AG09319 (cell line): ENCODE measurements at regions not wholly inside any gene's neighbourhood (a gene's known extent, or its start where the extent isn't known, plus 50 kb on each side); places are given as distances from the start of the nearest gene placed in this dataset.

Experiments used
- DNase-seq: peaks from one replicate; pipeline ENCODE4 v3.0.0-alpha.2; 2010; ENCODE audit warnings: low read depth; ENCODE audit errors: extremely low read depth
- TF ChIP-seq, protein P1 (sequence below): IDR thresholded peaks from 2 replicates; pipeline ENCODE4 v1.5.1; 2011; ENCODE audit warnings: low read depth, mild to moderate bottlenecking, inconsistent platforms, low read length, moderate library complexity

DNA sequence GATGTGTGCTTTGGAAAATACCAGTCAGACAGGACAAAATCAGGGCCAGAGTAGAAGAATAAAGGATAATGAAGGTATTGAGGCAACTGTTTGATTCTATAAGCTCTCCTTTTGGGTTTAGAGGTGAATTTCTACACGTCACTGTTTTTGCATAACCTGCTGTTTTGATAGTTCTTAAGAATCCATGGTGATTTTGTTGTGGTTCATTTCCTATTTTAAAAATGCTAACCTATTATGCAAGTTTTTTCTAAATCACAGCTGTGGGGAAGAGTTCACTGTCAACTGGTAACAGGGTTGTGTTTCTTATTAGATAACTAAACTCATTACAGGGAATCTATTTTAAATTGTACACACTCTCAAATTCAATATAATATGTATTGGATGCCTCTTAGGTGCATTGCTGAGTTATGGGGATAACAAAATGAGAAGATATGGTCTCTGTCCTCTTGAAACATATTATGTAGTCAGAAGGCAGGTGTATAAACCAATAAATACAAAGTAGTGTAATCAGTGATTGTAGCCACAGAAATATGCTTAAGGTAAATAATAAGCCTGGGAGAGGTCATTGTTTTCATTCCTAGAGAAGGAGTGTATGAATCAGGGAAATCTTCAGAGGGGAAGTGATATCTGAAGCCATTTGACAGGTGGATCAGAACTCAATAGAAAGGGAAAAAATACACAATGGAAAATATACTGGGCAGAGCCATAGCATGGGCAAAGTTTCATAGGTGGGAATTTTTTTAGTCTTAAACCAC, 192.5 kb downstream of the FAT3 start:
- TF ChIP-seq, protein P1, sequence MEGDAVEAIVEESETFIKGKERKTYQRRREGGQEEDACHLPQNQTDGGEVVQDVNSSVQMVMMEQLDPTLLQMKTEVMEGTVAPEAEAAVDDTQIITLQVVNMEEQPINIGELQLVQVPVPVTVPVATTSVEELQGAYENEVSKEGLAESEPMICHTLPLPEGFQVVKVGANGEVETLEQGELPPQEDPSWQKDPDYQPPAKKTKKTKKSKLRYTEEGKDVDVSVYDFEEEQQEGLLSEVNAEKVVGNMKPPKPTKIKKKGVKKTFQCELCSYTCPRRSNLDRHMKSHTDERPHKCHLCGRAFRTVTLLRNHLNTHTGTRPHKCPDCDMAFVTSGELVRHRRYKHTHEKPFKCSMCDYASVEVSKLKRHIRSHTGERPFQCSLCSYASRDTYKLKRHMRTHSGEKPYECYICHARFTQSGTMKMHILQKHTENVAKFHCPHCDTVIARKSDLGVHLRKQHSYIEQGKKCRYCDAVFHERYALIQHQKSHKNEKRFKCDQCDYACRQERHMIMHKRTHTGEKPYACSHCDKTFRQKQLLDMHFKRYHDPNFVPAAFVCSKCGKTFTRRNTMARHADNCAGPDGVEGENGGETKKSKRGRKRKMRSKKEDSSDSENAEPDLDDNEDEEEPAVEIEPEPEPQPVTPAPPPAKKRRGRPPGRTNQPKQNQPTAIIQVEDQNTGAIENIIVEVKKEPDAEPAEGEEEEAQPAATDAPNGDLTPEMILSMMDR: no peak
- DNase-seq: no peak

DNA sequence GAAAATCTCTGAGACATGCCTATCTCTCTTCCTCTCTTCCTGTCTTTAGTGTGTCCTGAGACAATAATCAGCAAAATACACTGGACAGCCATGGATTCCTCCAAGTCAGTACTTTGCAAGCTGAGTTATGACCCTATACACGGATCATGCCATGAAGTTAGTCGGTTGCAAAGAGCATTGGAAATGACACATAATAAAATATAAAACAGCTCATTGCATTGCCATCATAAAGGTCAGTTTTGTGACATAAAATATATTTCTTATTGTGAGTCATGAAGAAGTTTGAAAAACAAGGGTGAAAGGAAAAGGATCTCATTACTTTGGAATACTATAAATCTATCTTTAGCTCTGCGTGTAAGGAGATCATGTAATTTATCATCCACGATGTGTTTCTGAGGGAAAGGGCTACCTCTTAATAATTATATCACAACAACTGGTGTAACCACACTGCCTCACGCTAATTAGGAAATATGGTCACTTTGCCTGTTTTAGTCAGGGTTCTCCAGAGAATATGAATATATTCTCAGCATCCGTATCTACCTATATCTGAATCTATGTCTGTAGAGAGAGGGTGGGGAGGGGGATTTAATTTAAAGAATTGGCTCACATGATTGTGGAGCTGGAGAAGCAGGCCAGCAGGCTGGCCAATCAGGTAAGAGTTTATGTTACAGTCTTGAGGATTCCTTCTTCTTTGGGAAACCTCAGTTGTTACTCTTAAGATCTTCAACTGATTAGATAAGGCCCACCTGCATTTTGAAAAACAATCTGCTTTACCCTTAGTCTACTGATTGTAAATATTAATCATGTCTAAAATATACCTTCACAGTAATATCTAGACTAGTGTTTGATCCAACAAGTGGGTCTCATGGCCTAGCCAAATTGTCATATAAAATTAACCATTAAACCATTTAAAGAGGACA, 198.8 kb downstream of the FAT3 start:
- TF ChIP-seq, protein P1: no peak
- no peak for DNase-seq

DNA sequence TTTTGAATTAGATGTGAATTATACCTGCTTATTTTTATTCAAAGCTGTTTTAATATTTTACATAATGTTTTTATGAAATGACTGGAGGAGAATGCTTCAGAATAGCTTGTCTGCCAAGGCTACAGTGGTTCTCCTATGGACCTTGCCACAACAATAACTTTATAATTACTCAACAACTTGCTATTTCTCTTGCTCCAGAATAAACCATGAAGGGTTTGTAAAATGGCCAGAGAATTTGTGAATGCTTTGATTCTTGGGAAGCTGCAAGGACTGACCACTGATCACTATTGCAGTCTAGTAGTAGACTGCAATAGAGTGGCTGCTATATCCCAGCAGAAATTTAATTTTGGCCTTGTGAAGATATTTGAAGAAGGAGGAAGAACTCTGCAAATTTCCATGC, 199.7 kb downstream of the FAT3 start:
- DNase-seq: no peak
- TF ChIP-seq, protein P1: no peak

DNA sequence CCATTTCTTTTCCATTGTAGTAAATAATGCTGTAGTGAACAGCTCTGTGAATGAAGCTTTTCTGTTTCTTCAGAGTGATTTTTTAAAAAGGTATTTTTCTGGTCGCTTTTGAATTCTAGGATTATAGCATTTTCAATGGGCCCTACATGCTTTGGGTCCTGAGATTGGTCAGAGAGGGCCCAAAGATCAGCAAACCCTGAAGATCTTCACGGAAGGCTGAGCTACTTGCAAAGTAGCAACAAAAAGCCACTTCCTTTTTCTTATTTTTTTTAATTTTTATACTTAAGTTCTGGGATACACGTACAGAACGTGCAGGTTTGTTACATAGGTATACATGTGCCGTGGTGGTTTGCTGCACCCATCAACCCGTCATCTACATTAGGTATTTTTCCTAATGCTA, 200.5 kb downstream of the FAT3 start:
- TF ChIP-seq, protein P1: no peak
- no peak for DNase-seq

DNA sequence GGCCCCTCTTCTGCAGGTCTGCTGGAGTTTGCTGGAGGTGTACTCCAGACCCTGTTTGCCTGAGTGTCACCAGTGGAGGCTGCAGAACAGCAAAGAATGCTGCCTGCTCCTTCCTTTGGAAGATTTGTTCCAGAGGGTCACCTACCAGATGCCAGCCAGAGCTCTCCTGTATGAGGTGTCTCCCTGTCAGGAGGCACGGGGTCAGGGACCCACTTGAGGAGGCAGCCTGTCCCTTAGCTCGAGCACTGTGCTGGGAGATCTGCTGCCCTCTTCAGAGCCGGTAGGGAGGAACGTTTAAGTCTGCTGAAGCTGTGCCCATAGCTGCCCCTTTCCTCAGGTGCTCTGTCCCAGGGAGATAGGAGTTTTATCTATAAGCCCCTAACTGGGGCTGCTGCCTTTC, 207.9 kb downstream of the FAT3 start:
- TF ChIP-seq, protein P1: no peak
- DNase-seq: no peak

DNA sequence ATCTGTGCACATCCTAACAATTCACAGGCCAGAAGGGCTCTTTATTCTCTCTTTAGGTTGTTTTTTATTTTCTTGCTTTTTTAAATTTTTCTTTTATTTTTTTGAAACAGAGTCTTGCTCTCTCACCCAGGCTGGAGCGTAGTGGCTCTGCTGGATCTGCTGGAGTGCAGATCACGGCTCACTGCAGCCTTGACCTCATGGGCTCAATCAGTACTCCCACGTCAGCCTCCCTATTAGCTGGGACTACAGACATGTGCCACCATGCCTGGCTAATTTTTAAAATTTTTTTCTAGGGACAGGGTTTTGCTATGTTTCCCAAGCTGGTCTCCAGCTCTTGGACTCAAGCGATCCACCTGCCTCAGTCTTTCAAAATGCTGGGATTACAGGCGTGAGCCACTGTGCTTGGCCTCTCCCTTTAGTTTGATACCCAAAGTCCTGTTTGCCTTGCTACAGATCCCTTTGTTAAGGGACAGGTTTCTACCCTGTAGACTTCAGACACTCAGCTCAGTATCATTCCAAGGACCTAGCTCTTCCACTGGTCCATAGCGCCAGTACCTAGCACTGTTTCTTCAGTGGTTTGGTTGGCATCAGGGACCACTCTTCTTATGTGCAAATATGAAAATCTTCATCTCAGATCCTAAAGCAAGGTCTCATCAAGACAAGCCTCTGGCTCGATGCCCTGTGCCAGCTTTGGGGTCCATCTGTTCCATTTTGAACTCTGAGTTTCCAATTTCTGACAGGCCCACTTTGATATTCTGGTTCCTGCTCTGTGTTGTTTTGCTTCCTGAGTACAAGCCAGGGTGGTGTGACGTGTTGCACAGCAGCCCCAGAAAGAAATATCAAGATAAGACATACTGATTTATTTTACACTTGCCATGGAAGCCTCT, 211.7 kb downstream of the FAT3 start:
- TF ChIP-seq, protein P1: no peak
- no peak for DNase-seq
